ENCODE measurements at regions not wholly inside any gene's neighbourhood (a gene's known extent, or its start where the extent isn't known, plus 50 kb on each side); places are given as distances from the start of the nearest gene placed in this dataset.
"Not testable (repeated sequence)": the region's sequence is repeated elsewhere in the genome, so short reads cannot be mapped to it uniquely, and the experiment has no call there.

DNA sequence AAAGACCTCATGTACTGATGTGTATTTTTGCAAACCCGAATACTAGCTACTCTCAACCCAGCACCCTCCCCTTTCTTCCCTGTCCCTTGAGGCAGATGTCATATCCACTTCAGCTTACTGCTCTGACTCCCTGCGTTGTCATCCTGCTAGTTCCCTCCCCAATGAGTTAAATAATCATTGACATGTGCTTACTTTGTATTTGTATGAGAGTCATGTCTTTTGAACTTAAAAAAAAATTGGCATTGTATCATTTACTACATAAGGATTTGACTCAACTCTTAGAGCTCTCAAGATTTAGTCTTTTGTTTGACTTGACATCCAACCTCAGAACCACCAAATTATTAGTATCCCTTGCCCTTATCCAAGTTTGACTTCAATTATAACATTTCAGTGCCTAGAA is 219.7 kb upstream of the TUT7 start:
- H3K9me3 ChIP-seq: no peaks in the 10 kb centered on the region
- no peak overlapping the region for H2AFZ ChIP-seq (ENCODE audit: low read depth)
- H3K27ac ChIP-seq (ENCODE audit: low read depth in 2 of 2, low read length in 1 of 2): no peak overlapping the region
- no peaks in the 10 kb centered on the region for H3F3A ChIP-seq (replicated peaks; ENCODE audit: insufficient read depth)
- H3K4me2 ChIP-seq: no peak overlapping the region
- ChIA-PET POLR2A (no interaction called here), CTCF (interaction anchor here (2.1 kb wide), 1 partner anchor 140 kb away, joined by 5 read pairs; no protein-coding TSS in a partner anchor)
- 45% methylated on average over 2 of the region's 2 CpGs for WGBS (ENCODE audit: low lambda C conversion rate)
- no peaks in the 10 kb centered on the region for H3K36me3 ChIP-seq (replicated peaks in 1 of 2; ENCODE audit: control insufficient read depth in 1 of 2, insufficient read depth in 2 of 2, low read length in 1 of 2)
- no peak for DNase-seq
- no peak overlapping the region for H3K4me3 ChIP-seq (ENCODE audit: low read depth in 2 of 2, low read length in 1 of 2)
- H3K4me1 ChIP-seq (ENCODE audit: control insufficient read depth in 1 of 2, insufficient read depth in 2 of 2, low read depth in 1 of 2, low read length in 1 of 2): no peaks in the 10 kb centered on the region; a peak in 1 of 4 replicates
- H4K20me1 ChIP-seq (ENCODE audit: insufficient read depth): no peaks in the 10 kb centered on the region
- no peaks in the 10 kb centered on the region for H3K27me3 ChIP-seq (ENCODE audit: insufficient read depth)
- no peaks in the 10 kb centered on the region for H3K9me2 ChIP-seq
- TF ChIP-seq RFX5 (IDR thresholded peaks at IDR 0.05; ENCODE audit: low read length) (no peak), FOSL2 (IDR thresholded peaks at IDR 0.05; ENCODE audit: borderline replicate concordance, low read depth) (no peak), GABPA (IDR thresholded peaks at IDR 0.05; ENCODE audit: low read depth) (no peak), TEAD4 (IDR thresholded peaks at IDR 0.05; ENCODE audit: borderline replicate concordance, insufficient read depth) (no peak), MEF2A (IDR thresholded peaks at IDR 0.05; ENCODE audit: borderline replicate concordance, low read depth) (no peak), NRF1 (IDR thresholded peaks at IDR 0.05; ENCODE audit: low read depth, low read length) (no peak), EP300 (IDR thresholded peaks at IDR 0.05; ENCODE audit: borderline replicate concordance in 1 of 2, low read depth in 1 of 2, low read length in 1 of 2) (no peak), SIN3A (IDR thresholded peaks at IDR 0.05; ENCODE audit: borderline replicate concordance, low read depth, low read length) (no peak), TAF1 (IDR thresholded peaks at IDR 0.05; ENCODE audit: borderline replicate concordance, low read depth, low read length) (no peak), POLR2AphosphoS5 (IDR thresholded peaks at IDR 0.05; ENCODE audit: low read depth, low read length) (no peak), SMC3 (IDR thresholded peaks at IDR 0.05; ENCODE audit: low read depth, low read length) (no peak), USF2 (IDR thresholded peaks at IDR 0.05; ENCODE audit: borderline replicate concordance, low read depth, low read length) (no peak), MXI1 (IDR thresholded peaks at IDR 0.05; ENCODE audit: low read depth, low read length) (no peak)
- TF ChIP-seq, protein P1, sequence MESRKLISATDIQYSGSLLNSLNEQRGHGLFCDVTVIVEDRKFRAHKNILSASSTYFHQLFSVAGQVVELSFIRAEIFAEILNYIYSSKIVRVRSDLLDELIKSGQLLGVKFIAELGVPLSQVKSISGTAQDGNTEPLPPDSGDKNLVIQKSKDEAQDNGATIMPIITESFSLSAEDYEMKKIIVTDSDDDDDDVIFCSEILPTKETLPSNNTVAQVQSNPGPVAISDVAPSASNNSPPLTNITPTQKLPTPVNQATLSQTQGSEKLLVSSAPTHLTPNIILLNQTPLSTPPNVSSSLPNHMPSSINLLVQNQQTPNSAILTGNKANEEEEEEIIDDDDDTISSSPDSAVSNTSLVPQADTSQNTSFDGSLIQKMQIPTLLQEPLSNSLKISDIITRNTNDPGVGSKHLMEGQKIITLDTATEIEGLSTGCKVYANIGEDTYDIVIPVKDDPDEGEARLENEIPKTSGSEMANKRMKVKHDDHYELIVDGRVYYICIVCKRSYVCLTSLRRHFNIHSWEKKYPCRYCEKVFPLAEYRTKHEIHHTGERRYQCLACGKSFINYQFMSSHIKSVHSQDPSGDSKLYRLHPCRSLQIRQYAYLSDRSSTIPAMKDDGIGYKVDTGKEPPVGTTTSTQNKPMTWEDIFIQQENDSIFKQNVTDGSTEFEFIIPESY (IDR thresholded peaks at IDR 0.05; ENCODE audit: borderline replicate concordance, low read depth): no peak
- TF ChIP-seq, protein P2, sequence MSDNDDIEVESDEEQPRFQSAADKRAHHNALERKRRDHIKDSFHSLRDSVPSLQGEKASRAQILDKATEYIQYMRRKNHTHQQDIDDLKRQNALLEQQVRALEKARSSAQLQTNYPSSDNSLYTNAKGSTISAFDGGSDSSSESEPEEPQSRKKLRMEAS (IDR thresholded peaks at IDR 0.05; ENCODE audit: low read depth): no peak
- H3K79me2 ChIP-seq (ENCODE audit: insufficient read depth): no peaks in the 10 kb centered on the region
- H3K9ac ChIP-seq: no peak overlapping the region

DNA sequence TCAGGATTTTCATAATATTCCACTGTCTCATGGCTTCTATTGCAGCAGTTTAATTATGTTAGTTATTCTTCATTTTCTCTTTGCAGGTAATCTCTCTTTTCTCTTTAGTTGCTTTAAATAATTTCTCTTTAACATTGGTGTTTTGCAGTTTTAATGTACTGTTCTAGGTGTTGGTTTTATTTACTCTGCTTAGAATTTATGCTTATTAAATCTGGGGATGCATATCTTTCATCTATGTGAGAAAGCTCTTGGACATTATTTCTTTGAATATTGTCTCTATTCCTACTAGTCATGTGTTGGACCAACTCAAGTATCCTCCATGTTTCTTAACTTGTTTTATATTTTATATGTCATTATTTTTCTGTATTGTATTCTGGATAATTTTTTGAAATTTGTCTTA is 218.7 kb upstream of the TUT7 start:
- no peaks in the 10 kb centered on the region for H3K79me2 ChIP-seq (ENCODE audit: insufficient read depth)
- no peaks in the 10 kb centered on the region; a peak in 1 of 4 replicates for H3K4me1 ChIP-seq (ENCODE audit: control insufficient read depth in 1 of 2, insufficient read depth in 2 of 2, low read depth in 1 of 2, low read length in 1 of 2)
- H3K27me3 ChIP-seq (ENCODE audit: insufficient read depth): no peaks in the 10 kb centered on the region
- H3K27ac ChIP-seq (ENCODE audit: low read depth in 2 of 2, low read length in 1 of 2): no peak overlapping the region
- no peak overlapping the region for H3K4me3 ChIP-seq (ENCODE audit: low read depth in 2 of 2, low read length in 1 of 2)
- H3F3A ChIP-seq (replicated peaks; ENCODE audit: insufficient read depth): no peaks in the 10 kb centered on the region
- no peaks in the 10 kb centered on the region for H3K36me3 ChIP-seq (replicated peaks in 1 of 2; ENCODE audit: control insufficient read depth in 1 of 2, insufficient read depth in 2 of 2, low read length in 1 of 2)
- no peak overlapping the region for H3K9ac ChIP-seq
- no peaks in the 10 kb centered on the region for H3K9me3 ChIP-seq
- POLR2A ChIA-PET: no interaction called here
- no peak overlapping the region for H3K4me2 ChIP-seq
- no peaks in the 10 kb centered on the region for H3K9me2 ChIP-seq
- H2AFZ ChIP-seq (ENCODE audit: low read depth): no peak overlapping the region
- no peak for DNase-seq
- H4K20me1 ChIP-seq (ENCODE audit: insufficient read depth): no peaks in the 10 kb centered on the region
- TF ChIP-seq, protein P1 (IDR thresholded peaks at IDR 0.05; ENCODE audit: borderline replicate concordance, low read depth): no peak
- TF ChIP-seq GABPA (IDR thresholded peaks at IDR 0.05; ENCODE audit: low read depth): no peak
- no peak for TF ChIP-seq FOSL2 (IDR thresholded peaks at IDR 0.05; ENCODE audit: borderline replicate concordance, low read depth)
- TF ChIP-seq PBX3 (IDR thresholded peaks at IDR 0.05): no peak
- TF ChIP-seq NFIC (IDR thresholded peaks at IDR 0.05; ENCODE audit: borderline replicate concordance): no peak
- TF ChIP-seq SMC3 (IDR thresholded peaks at IDR 0.05; ENCODE audit: low read depth, low read length): no peak
- CTCF ChIA-PET: interaction anchor here (2.1 kb wide), 1 partner anchor 139 kb away, joined by 5 read pairs; no protein-coding TSS in a partner anchor

DNA sequence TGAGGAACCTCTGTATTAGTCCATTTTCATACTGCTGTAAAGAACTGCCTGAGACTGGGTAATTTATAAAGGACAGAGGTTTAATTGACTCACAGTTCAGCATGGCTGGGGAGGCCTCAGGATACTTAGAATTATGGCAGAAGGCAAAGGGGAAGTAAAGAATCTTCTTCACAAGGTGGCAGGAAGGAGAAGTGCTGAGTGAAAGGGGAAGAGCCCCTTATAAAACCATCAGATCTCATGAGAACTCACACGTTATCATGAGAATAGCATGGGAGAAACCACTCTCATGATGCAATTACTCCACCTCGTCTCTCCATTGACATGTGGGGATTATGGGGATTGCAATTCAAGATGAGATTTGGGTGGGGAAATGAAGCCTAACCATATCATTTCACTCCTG is 211.4 kb upstream of the TUT7 start:
- WGBS (ENCODE audit: low lambda C conversion rate): 52% methylated on average over 2 of the region's 2 CpGs
- H2AFZ ChIP-seq (ENCODE audit: low read depth); H3K27me3 ChIP-seq (ENCODE audit: insufficient read depth); H3K4me1 ChIP-seq (ENCODE audit: control insufficient read depth in 1 of 2, insufficient read depth in 2 of 2, low read depth in 1 of 2, low read length in 1 of 2); H3K9ac ChIP-seq; CTCF ChIA-PET; H3K4me2 ChIP-seq; H4K20me1 ChIP-seq (ENCODE audit: insufficient read depth); H3K36me3 ChIP-seq (replicated peaks in 1 of 2; ENCODE audit: control insufficient read depth in 1 of 2, insufficient read depth in 2 of 2, low read length in 1 of 2); POLR2A ChIA-PET; DNase-seq; H3K79me2 ChIP-seq (ENCODE audit: insufficient read depth); H3K9me2 ChIP-seq; H3K4me3 ChIP-seq (ENCODE audit: low read depth in 2 of 2, low read length in 1 of 2); H3K27ac ChIP-seq (ENCODE audit: low read depth in 2 of 2, low read length in 1 of 2); H3K9me3 ChIP-seq: not testable (repeated sequence)
- peaks cover 11% of the 10 kb centered on the region for H3F3A ChIP-seq (replicated peaks; ENCODE audit: insufficient read depth)

All from SK-N-SH (cell line).